Sigmoid colon (tissue), 6 donors: ENCODE measurements at regions not wholly inside any gene's neighbourhood (a gene's known extent, or its start where the extent isn't known, plus 50 kb on each side); places are given as distances from the start of the nearest gene placed in this dataset.

Source experiments
- DNase-seq: peaks from one replicate; pipeline ENCODE4 v3.0.0-alpha.2; 2019
- H3K27ac ChIP-seq, 4 donors: fragments of 200-600 bp; sonication (generic); one replicate each; pipeline ENCODE4 v1.5.1; 2016 to 2019; ENCODE audit warnings: mild to moderate bottlenecking in 1 of 4
- H3K27me3 ChIP-seq, 3 donors: fragments of 200-600 bp; sonication (generic); one replicate each; pipeline ENCODE4 v1.5.1; 2019; ENCODE audit warnings: mild to moderate bottlenecking in 1 of 3
- H3K36me3 ChIP-seq, 4 donors: fragments of 200-600 bp; sonication (generic); one replicate each; pipeline ENCODE4 v1.5.1; 2016 to 2019
- H3K4me1 ChIP-seq, 4 donors: fragments of 200-600 bp; sonication (generic); one replicate each; pipeline ENCODE4 v1.5.1; 2017 to 2019
- H3K4me3 ChIP-seq, 4 donors: fragments of 200-600 bp; sonication (generic); one replicate each; pipeline ENCODE4 v1.5.1; 2017 to 2019; ENCODE audit warnings: mild to moderate bottlenecking in 2 of 4, moderate library complexity in 1 of 4
- H3K9me3 ChIP-seq, 4 donors: fragments of 200-600 bp in 3 of 4; sonication (generic) in 3 of 4; one replicate each; pipeline versions ENCODE4 v1.5.1 to v1.6.1; 2013 to 2019
- CTCF ChIP-seq, 4 experiments: fragments of 450-650 bp in 3 of 4; fragments of 200-600 bp in 1 of 4; IDR thresholded peaks; one replicate each; pipeline ENCODE4 v1.5.1; 2016 to 2019; ENCODE audit warnings: antibody characterized with exemption in 4 of 4, mild to moderate bottlenecking in 3 of 4, moderate library complexity in 2 of 4
- EP300 ChIP-seq, 4 donors: sonication (generic); formaldehyde crosslinking; IDR thresholded peaks; one replicate each; pipeline ENCODE4 v1.6.1; 2017; ENCODE audit warnings: antibody characterized with exemption in 4 of 4
- POLR2A ChIP-seq, 2 donors: fragments of 450-650 bp; IDR thresholded peaks; one replicate each; pipeline ENCODE4 v1.6.1; 2016; ENCODE audit warnings: antibody characterized with exemption in 2 of 2, mild to moderate bottlenecking in 2 of 2, moderate library complexity in 2 of 2
- POLR2AphosphoS5 ChIP-seq, 4 donors: sonication (generic); formaldehyde crosslinking; IDR thresholded peaks; one replicate each; pipeline ENCODE4 v1.6.1; 2017; ENCODE audit warnings: antibody characterized with exemption in 4 of 4
- WGBS, 2 donors: extraction: QIAGEN DNeasy Blood & Tissue Kit; methylation state at CpG; one replicate each; pipeline ENCODE4 v1.1.7; 2013; 5-methylcytosine and 5-hydroxymethylcytosine counted together
- intact Hi-C: fragments of 100-400 bp; cut with DNase I; formaldehyde crosslinking; loops from one replicate; pipeline ENCODE4 v1.15.1; 2023
- donor health status: healthy with polysubstance abuse.
- donor health status: healthy.

DNA sequence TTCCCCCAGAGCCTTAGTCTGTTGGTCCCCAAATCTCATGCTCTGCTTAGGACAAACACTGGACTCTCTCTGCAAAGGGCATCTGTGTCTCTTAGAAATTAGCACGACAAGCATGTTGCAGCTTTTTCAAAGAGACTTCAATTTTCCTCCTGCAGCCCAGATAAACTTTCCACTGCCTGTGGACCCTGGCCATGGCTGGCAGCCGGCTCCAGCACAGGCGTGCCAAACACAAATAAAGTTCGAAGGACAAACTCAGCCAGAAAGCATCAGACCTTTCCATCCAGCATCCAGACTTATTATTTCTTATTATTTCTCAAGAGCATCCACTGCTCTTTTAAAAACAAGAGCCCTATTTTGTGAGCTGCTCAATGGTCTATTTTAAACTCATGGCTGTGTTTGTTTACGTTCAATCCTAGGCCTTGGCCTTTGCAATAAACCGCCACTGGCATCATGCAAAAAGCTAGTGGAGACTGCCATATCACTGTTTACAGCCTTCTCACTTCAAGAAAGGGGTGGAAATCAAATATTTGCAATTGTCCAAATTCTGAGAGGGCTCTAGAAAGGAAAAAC is 300.8 kb downstream of the BCL11A start:
- intact Hi-C loops, result no loop called here
- H3K4me3 ChIP-seq, result no peak overlapping the region
- no peaks in the 10 kb centered on the region for H3K36me3 ChIP-seq
- H3K9me3 ChIP-seq, result no peaks in the 10 kb centered on the region
- no peaks in the 10 kb centered on the region for H3K27me3 ChIP-seq
- DNase-seq, result no peak
- TF ChIP-seq POLR2AphosphoS5 (IDR thresholded peaks at IDR 0.05) (no peak), EP300 (IDR thresholded peaks at IDR 0.05) (no peak), POLR2A (IDR thresholded peaks at IDR 0.05) (no peak), CTCF (IDR thresholded peaks at IDR 0.05) (no peak)
- WGBS, 2 donors, result 38 to 63% methylated on average over 6 of the region's 6 CpGs
- H3K4me1 ChIP-seq, result peaks cover 0 to 12% (median 9%) of the 10 kb centered on the region in 4 donors
- no peak overlapping the region for H3K27ac ChIP-seq

DNA sequence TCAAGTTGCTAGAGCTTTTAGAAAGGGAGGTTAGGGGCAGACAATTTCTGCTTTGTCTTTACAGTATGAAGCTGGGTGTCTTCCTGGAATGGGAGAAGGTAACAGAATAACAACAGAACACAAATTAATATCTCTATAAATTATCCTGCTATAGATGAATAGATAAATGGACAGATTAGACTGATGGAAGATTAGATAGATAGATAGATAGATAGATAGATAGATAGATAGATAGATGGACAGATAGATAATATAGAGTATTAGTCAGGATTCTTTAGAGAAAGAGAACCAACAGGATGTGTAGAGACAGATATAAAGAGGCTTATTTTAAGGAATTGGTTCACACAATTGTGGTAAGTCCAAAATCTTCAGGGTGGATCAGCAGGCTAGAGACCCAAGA is 302.2 kb downstream of the BCL11A start:
- Histone ChIP-seq H3K9me3 (no peaks in the 10 kb centered on the region), H3K27me3 (no peaks in the 10 kb centered on the region), H3K4me3 (no peak overlapping the region), H3K36me3 (no peaks in the 10 kb centered on the region), H3K4me1 (peaks cover 0 to 12% (median 9%) of the 10 kb centered on the region in 4 donors), H3K27ac (no peak overlapping the region)
- TF ChIP-seq CTCF (IDR thresholded peaks at IDR 0.05) (no peak), POLR2A (IDR thresholded peaks at IDR 0.05) (no peak), POLR2AphosphoS5 (IDR thresholded peaks at IDR 0.05) (no peak), EP300 (IDR thresholded peaks at IDR 0.05) (no peak)
- DNase-seq, result no peak
- intact Hi-C loops, result no loop called here

GRCh38 chr2:60249879-60250278 is 303.6 kb downstream of the BCL11A start:
- WGBS, 2 donors, result 94% methylated on average over 5 of the region's 5 CpGs
- TF ChIP-seq EP300 (IDR thresholded peaks at IDR 0.05) (no peak), CTCF (IDR thresholded peaks at IDR 0.05) (no peak), POLR2AphosphoS5 (IDR thresholded peaks at IDR 0.05) (no peak), POLR2A (IDR thresholded peaks at IDR 0.05) (no peak)
- H3K4me1 ChIP-seq, result peaks cover 0 to 12% (median 9%) of the 10 kb centered on the region in 4 donors
- intact Hi-C loops, result no loop called here
- no peaks in the 10 kb centered on the region for H3K27me3 ChIP-seq
- no peaks in the 10 kb centered on the region for H3K9me3 ChIP-seq
- no peaks in the 10 kb centered on the region for H3K36me3 ChIP-seq
- no peak overlapping the region for H3K27ac ChIP-seq
- DNase-seq, result no peak
- H3K4me3 ChIP-seq, result no peak overlapping the region

DNA sequence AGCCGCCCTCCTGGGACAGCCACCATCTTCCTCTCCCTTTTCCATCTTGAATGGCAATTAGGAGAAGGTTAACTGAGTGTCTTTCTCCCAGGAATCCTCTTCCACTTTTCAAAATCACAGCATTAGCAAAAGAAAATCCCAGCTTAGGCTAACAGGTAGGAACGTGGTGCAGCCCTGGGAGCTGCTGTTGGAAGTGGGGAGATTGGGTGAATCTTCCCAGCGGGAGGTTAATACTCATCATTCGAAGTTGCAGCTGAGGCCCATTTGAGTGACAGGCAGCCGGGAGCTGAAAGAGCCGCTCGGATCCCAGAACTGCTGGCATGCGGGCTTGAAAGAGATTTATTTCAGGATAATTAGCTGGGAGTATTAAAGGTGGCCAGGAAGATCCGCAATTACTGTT is 306.0 kb downstream of the BCL11A start:
- no peak for DNase-seq
- WGBS, 2 donors, result 90 to 93% methylated on average over 9 of the region's 9 CpGs
- Histone ChIP-seq H3K4me1 (peaks cover 0 to 5% (median 2%) of the 10 kb centered on the region in 4 donors), H3K4me3 (no peak overlapping the region), H3K27me3 (no peaks in the 10 kb centered on the region), H3K27ac (no peak overlapping the region), H3K9me3 (no peaks in the 10 kb centered on the region), H3K36me3 (no peaks in the 10 kb centered on the region)
- intact Hi-C loops, result no loop called here
- TF ChIP-seq EP300 (IDR thresholded peaks at IDR 0.05), result no peak
- no peak for TF ChIP-seq POLR2A (IDR thresholded peaks at IDR 0.05)
- no peak for TF ChIP-seq POLR2AphosphoS5 (IDR thresholded peaks at IDR 0.05)

DNA sequence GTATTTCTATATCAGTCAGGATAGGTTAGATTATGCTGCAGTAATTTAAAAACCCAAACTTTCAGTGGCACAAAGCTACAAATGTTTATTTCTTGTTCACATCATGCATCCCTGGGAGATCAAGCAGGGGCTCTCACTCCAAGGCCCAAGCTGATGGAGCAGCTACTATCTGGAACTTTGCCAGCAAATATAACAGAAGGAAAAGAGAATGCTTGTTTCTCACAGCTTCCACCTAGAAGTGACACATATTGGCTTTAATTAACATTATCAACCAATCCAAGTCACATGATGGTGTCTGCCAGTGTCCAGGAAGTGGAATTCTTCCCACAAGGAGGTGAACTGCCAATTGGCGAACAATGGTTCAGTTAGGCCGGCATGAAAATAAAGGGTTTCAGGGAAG is 306.9 kb downstream of the BCL11A start:
- intact Hi-C loops, result no loop called here
- no peak for DNase-seq
- Histone ChIP-seq H3K27me3 (no peaks in the 10 kb centered on the region), H3K36me3 (no peaks in the 10 kb centered on the region), H3K4me3 (no peak overlapping the region), H3K9me3 (no peaks in the 10 kb centered on the region), H3K27ac (no peak overlapping the region), H3K4me1 (no peaks in the 10 kb centered on the region)
- WGBS, 2 donors, result 97 to 99% methylated on average over 2 of the region's 2 CpGs
- no peak for TF ChIP-seq POLR2A (IDR thresholded peaks at IDR 0.05)
- TF ChIP-seq CTCF (IDR thresholded peaks at IDR 0.05), result no peak
- no peak for TF ChIP-seq EP300 (IDR thresholded peaks at IDR 0.05)
- TF ChIP-seq POLR2AphosphoS5 (IDR thresholded peaks at IDR 0.05), result no peak
